ENCODE measurements at regions not wholly inside any gene's neighbourhood (a gene's known extent, or its start where the extent isn't known, plus 50 kb on each side); places are given as distances from the start of the nearest gene placed in this dataset.
A peak's percentile ranks its signal among the peaks of the same experiment; 100 is the strongest.
"Not testable (repeated sequence)": the region's sequence is repeated elsewhere in the genome, so short reads cannot be mapped to it uniquely, and the experiment has no call there.

DNA sequence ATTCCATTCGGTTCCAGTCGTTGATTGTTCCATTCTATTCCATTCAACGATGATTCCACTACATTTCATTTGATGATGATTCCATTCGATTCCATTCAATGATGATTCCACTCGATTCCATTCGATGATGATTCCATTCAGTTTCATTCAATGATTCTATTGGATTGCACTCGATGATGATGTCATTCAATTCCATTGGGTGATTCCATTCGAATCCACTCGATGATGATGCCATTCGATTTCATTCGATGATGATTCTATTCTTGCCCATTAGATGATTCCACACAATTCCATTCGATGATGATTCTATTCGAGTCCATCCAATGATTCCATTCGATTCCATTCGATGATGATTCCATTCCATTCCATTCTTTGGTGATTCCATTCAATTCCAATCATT is 1283.7 kb downstream of the TP53TG3F start:
- Histone ChIP-seq H3K4me1 (ENCODE audit: control insufficient read depth in 1 of 2, extremely low read depth in 1 of 2, insufficient read depth in 2 of 2, low read length in 2 of 2) (no peaks in the 10 kb centered on the region), H3K4me3 (ENCODE audit: control insufficient read depth in 1 of 2, extremely low read depth in 1 of 2, low read length in 1 of 2) (no peak overlapping the region), H3K36me3 (ENCODE audit: control insufficient read depth in 2 of 2, extremely low read depth in 1 of 2, insufficient read depth in 1 of 2, low read length in 1 of 2) (no peaks in the 10 kb centered on the region), H3K27me3 (replicated peaks in 1 of 2; ENCODE audit: control insufficient read depth in 2 of 2, extremely low read depth in 1 of 2, insufficient read depth in 2 of 2, low read length in 1 of 2) (no peaks in the 10 kb centered on the region), H3K9me3 (peaks cover 11% of the 10 kb centered on the region), H3K27ac (ENCODE audit: low read length) (no peak overlapping the region)
- no peak for DNase-seq
- ATAC-seq (replicated peaks in 1 of 4), result no peak
- POLR2A ChIA-PET, result no interaction called here
- CTCF ChIA-PET, result no interaction called here
- no peaks in the 10 kb centered on the region for H3K4me1 Mint-ChIP-seq
- WGBS (ENCODE audit: insufficient coverage), result 86% methylated on average over 15 of the region's 15 CpGs
- no peaks in the 10 kb centered on the region for H3K27me3 Mint-ChIP-seq
- no peak overlapping the region for H3K27ac Mint-ChIP-seq
- H3K9me3 Mint-ChIP-seq, result peaks cover 22 to 29% (median 26%) of the 10 kb centered on the region in 3 donors
- peaks cover 4% of the 10 kb centered on the region for H3K36me3 Mint-ChIP-seq
- no peak overlapping the region for H3K4me3 Mint-ChIP-seq

- no peak for DNase-seq
- H3K4me3 Mint-ChIP-seq, result no peak overlapping the region
- H3K27ac Mint-ChIP-seq, result no peak overlapping the region
- WGBS (ENCODE audit: insufficient coverage), result 85% methylated on average over 13 of the region's 13 CpGs
- ChIA-PET CTCF (no interaction called here), POLR2A (no interaction called here)
- Histone ChIP-seq H3K4me1 (ENCODE audit: control insufficient read depth in 1 of 2, extremely low read depth in 1 of 2, insufficient read depth in 2 of 2, low read length in 2 of 2) (no peaks in the 10 kb centered on the region), H3K4me3 (ENCODE audit: control insufficient read depth in 1 of 2, extremely low read depth in 1 of 2, low read length in 1 of 2) (no peak overlapping the region), H3K36me3 (ENCODE audit: control insufficient read depth in 2 of 2, extremely low read depth in 1 of 2, insufficient read depth in 1 of 2, low read length in 1 of 2) (no peaks in the 10 kb centered on the region), H3K27me3 (replicated peaks in 1 of 2; ENCODE audit: control insufficient read depth in 2 of 2, extremely low read depth in 1 of 2, insufficient read depth in 2 of 2, low read length in 1 of 2) (no peaks in the 10 kb centered on the region), H3K9me3 (peaks cover 35% of the 10 kb centered on the region), H3K27ac (ENCODE audit: low read length) (no peak overlapping the region)
- no peaks in the 10 kb centered on the region for H3K27me3 Mint-ChIP-seq
- H3K36me3 Mint-ChIP-seq, result peaks cover 10% of the 10 kb centered on the region
- no peaks in the 10 kb centered on the region for H3K4me1 Mint-ChIP-seq
- peaks cover 41 to 78% (median 55%) of the 10 kb centered on the region in 3 donors for H3K9me3 Mint-ChIP-seq
- no peak for ATAC-seq (replicated peaks in 1 of 4)
These were observed 1299.4 kb downstream of the TP53TG3F start for GRCh38 chr16:34758835-34759234.

- H3K9me3 ChIP-seq; H3K36me3 Mint-ChIP-seq; H3K27ac ChIP-seq (ENCODE audit: low read length); H3K4me3 ChIP-seq (ENCODE audit: control insufficient read depth in 1 of 2, extremely low read depth in 1 of 2, low read length in 1 of 2); H3K27me3 ChIP-seq (replicated peaks in 1 of 2; ENCODE audit: control insufficient read depth in 2 of 2, extremely low read depth in 1 of 2, insufficient read depth in 2 of 2, low read length in 1 of 2); ATAC-seq (replicated peaks in 1 of 4); H3K27me3 Mint-ChIP-seq; POLR2A ChIA-PET; H3K36me3 ChIP-seq (ENCODE audit: control insufficient read depth in 2 of 2, extremely low read depth in 1 of 2, insufficient read depth in 1 of 2, low read length in 1 of 2); H3K4me1 ChIP-seq (ENCODE audit: control insufficient read depth in 1 of 2, extremely low read depth in 1 of 2, insufficient read depth in 2 of 2, low read length in 2 of 2); DNase-seq; H3K4me1 Mint-ChIP-seq; H3K4me3 Mint-ChIP-seq; CTCF ChIA-PET: not testable (repeated sequence)
- H3K9me3 Mint-ChIP-seq, result peaks cover 19 to 46% (median 37%) of the 10 kb centered on the region in 3 donors
- WGBS (ENCODE audit: insufficient coverage), result 45% methylated on average over 2 of the region's 2 CpGs
- H3K27ac Mint-ChIP-seq, result peak overlapping the region in 1 of 2 donors; percentile 46
These were observed 1332.4 kb downstream of the TP53TG3F start for GRCh38 chr16:34791835-34792234.

GRCh38 chr16:34801875-34802274 is 1342.5 kb downstream of the TP53TG3F start:
- ChIA-PET CTCF (no interaction called here), POLR2A (no interaction called here)
- H3K27ac ChIP-seq (ENCODE audit: low read length), result no peak overlapping the region
- H3K36me3 Mint-ChIP-seq, result no peaks in the 10 kb centered on the region
- no peak overlapping the region for H3K4me3 Mint-ChIP-seq
- H3K4me1 ChIP-seq (ENCODE audit: control insufficient read depth in 1 of 2, extremely low read depth in 1 of 2, insufficient read depth in 2 of 2, low read length in 2 of 2), result no peaks in the 10 kb centered on the region
- no peak overlapping the region for H3K27ac Mint-ChIP-seq
- no peaks in the 10 kb centered on the region for H3K4me1 Mint-ChIP-seq
- H3K27me3 Mint-ChIP-seq, result no peaks in the 10 kb centered on the region
- H3K27me3 ChIP-seq (replicated peaks in 1 of 2; ENCODE audit: control insufficient read depth in 2 of 2, extremely low read depth in 1 of 2, insufficient read depth in 2 of 2, low read length in 1 of 2), result no peaks in the 10 kb centered on the region
- DNase-seq (no peak), ATAC-seq (replicated peaks in 1 of 4) (no peak)
- H3K4me3 ChIP-seq (ENCODE audit: control insufficient read depth in 1 of 2, extremely low read depth in 1 of 2, low read length in 1 of 2), result no peak overlapping the region
- H3K9me3 Mint-ChIP-seq, result peaks cover 10 to 21% (median 18%) of the 10 kb centered on the region in 3 donors
- H3K9me3 ChIP-seq, result no peaks in the 10 kb centered on the region
- WGBS (ENCODE audit: insufficient coverage), result 71% methylated on average over 47 of the region's 47 CpGs
- H3K36me3 ChIP-seq (ENCODE audit: control insufficient read depth in 2 of 2, extremely low read depth in 1 of 2, insufficient read depth in 1 of 2, low read length in 1 of 2), result no peaks in the 10 kb centered on the region

DNA sequence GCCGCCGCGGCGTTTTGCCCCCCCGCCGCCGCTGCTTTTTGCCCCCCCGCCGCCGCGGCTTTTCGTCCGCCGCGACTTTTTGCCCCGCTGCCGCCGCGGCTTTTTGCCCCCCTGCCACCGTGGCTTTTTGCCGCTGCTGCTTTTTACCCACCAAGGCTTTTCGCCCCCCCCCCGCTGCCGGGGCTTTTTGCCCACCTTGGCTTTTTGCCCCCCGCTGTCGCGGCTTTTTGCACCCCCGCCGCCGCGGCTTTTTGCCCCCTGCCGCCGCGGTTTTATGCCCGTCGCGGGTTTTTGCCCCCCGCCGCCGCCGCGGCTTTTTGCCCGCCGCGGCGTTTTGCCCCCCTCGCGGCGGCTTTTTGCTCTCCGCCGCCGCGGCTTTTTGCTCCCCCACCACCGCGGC is 1343.0 kb downstream of the TP53TG3F start:
- ChIA-PET CTCF (no interaction called here), POLR2A (no interaction called here)
- no peak for DNase-seq
- Mint-ChIP-seq H3K27ac (no peak overlapping the region), H3K9me3 (peaks cover 9 to 19% (median 17%) of the 10 kb centered on the region in 3 donors), H3K4me3 (no peak overlapping the region), H3K36me3 (no peaks in the 10 kb centered on the region), H3K27me3 (no peaks in the 10 kb centered on the region), H3K4me1 (no peaks in the 10 kb centered on the region)
- no peak overlapping the region for H3K4me3 ChIP-seq (ENCODE audit: control insufficient read depth in 1 of 2, extremely low read depth in 1 of 2, low read length in 1 of 2)
- no peaks in the 10 kb centered on the region for H3K4me1 ChIP-seq (ENCODE audit: control insufficient read depth in 1 of 2, extremely low read depth in 1 of 2, insufficient read depth in 2 of 2, low read length in 2 of 2)
- H3K9me3 ChIP-seq, result no peaks in the 10 kb centered on the region
- no peaks in the 10 kb centered on the region for H3K36me3 ChIP-seq (ENCODE audit: control insufficient read depth in 2 of 2, extremely low read depth in 1 of 2, insufficient read depth in 1 of 2, low read length in 1 of 2)
- WGBS (ENCODE audit: insufficient coverage), result 79% methylated on average over 27 of the region's 55 CpGs
- ATAC-seq (replicated peaks in 1 of 4), result no peak
- no peaks in the 10 kb centered on the region for H3K27me3 ChIP-seq (replicated peaks in 1 of 2; ENCODE audit: control insufficient read depth in 2 of 2, extremely low read depth in 1 of 2, insufficient read depth in 2 of 2, low read length in 1 of 2)
- H3K27ac ChIP-seq (ENCODE audit: low read length), result no peak overlapping the region

- no peaks in the 10 kb centered on the region for H3K9me3 ChIP-seq
- Mint-ChIP-seq H3K4me1 (no peaks in the 10 kb centered on the region), H3K4me3 (no peak overlapping the region), H3K27ac (no peak overlapping the region), H3K27me3 (no peaks in the 10 kb centered on the region), H3K9me3 (peaks cover 8 to 18% (median 17%) of the 10 kb centered on the region in 3 donors), H3K36me3 (no peaks in the 10 kb centered on the region)
- ATAC-seq (replicated peaks in 1 of 4), result no peak
- ChIA-PET CTCF (no interaction called here), POLR2A (no interaction called here)
- no peaks in the 10 kb centered on the region for H3K27me3 ChIP-seq (replicated peaks in 1 of 2; ENCODE audit: control insufficient read depth in 2 of 2, extremely low read depth in 1 of 2, insufficient read depth in 2 of 2, low read length in 1 of 2)
- DNase-seq, result no peak
- no peaks in the 10 kb centered on the region for H3K36me3 ChIP-seq (ENCODE audit: control insufficient read depth in 2 of 2, extremely low read depth in 1 of 2, insufficient read depth in 1 of 2, low read length in 1 of 2)
- H3K4me1 ChIP-seq (ENCODE audit: control insufficient read depth in 1 of 2, extremely low read depth in 1 of 2, insufficient read depth in 2 of 2, low read length in 2 of 2), result no peaks in the 10 kb centered on the region
- WGBS (ENCODE audit: insufficient coverage), result 75% methylated on average over 62 of the region's 101 CpGs
- H3K4me3 ChIP-seq (ENCODE audit: control insufficient read depth in 1 of 2, extremely low read depth in 1 of 2, low read length in 1 of 2), result no peak overlapping the region
- no peak overlapping the region for H3K27ac ChIP-seq (ENCODE audit: low read length)
These were observed 1343.6 kb downstream of the TP53TG3F start for GRCh38 chr16:34802848-34803599.
